ENCODE measurements at regions not wholly inside any gene's neighbourhood (a gene's known extent, or its start where the extent isn't known, plus 50 kb on each side); places are given as distances from the start of the nearest gene placed in this dataset. TPM values are rescaled to one million over a fixed set of nuclear protein-coding genes. Genes with fewer than 3 reads are reported as not detected.

GRCh38 chr9:784202-784601 lies 57.3 kb upstream of the DMRT1 start:
- TF ChIP-seq CTCF (IDR thresholded peaks at IDR 0.05; ENCODE audit: low read depth, low read length) = no peak
- Histone ChIP-seq H3K4me3 (ENCODE audit: low read depth, low read length) (no peak overlapping the region), H3K27me3 (ENCODE audit: control insufficient read depth, insufficient read depth, low read length) (no peaks in the 10 kb centered on the region), H3K27ac (ENCODE audit: low read depth, low read length) (no peak overlapping the region), H3K9me3 (ENCODE audit: control insufficient read depth, insufficient read depth, low read length) (no peaks in the 10 kb centered on the region)
- CTCF ChIA-PET = interaction anchor here (0.6 kb wide), 1 partner anchor 22 kb away, joined by 3 read pairs; no protein-coding TSS in a partner anchor
- no peak for DNase-seq (ENCODE audit: low read depth, low spot score)
- POLR2A ChIA-PET = no interaction called here

GRCh38 chr9:784916-785315 lies 56.6 kb upstream of the DMRT1 start:
- Histone ChIP-seq H3K4me3 (ENCODE audit: low read depth, low read length) (no peak overlapping the region), H3K27me3 (ENCODE audit: control insufficient read depth, insufficient read depth, low read length) (no peaks in the 10 kb centered on the region), H3K9me3 (ENCODE audit: control insufficient read depth, insufficient read depth, low read length) (no peaks in the 10 kb centered on the region), H3K27ac (ENCODE audit: low read depth, low read length) (no peak overlapping the region)
- ChIA-PET CTCF (no interaction called here), POLR2A (no interaction called here)
- no peak for TF ChIP-seq CTCF (IDR thresholded peaks at IDR 0.05; ENCODE audit: low read depth, low read length)
- no peak for DNase-seq (ENCODE audit: low read depth, low spot score)

GRCh38 chr9:785997-786396 lies 55.5 kb upstream of the DMRT1 start:
- Histone ChIP-seq H3K4me3 (ENCODE audit: low read depth, low read length) (no peak overlapping the region), H3K27me3 (ENCODE audit: control insufficient read depth, insufficient read depth, low read length) (no peaks in the 10 kb centered on the region), H3K9me3 (ENCODE audit: control insufficient read depth, insufficient read depth, low read length) (no peaks in the 10 kb centered on the region), H3K27ac (ENCODE audit: low read depth, low read length) (no peak overlapping the region)
- no peak for TF ChIP-seq CTCF (IDR thresholded peaks at IDR 0.05; ENCODE audit: low read depth, low read length)
- DNase-seq (ENCODE audit: low read depth, low spot score) = no peak
- ChIA-PET CTCF (no interaction called here), POLR2A (no interaction called here)

- DNase-seq (ENCODE audit: low read depth, low spot score) = no peak
- H3K27ac ChIP-seq (ENCODE audit: low read depth, low read length) = no peak overlapping the region
- POLR2A ChIA-PET = no interaction called here
- no peaks in the 10 kb centered on the region for H3K9me3 ChIP-seq (ENCODE audit: control insufficient read depth, insufficient read depth, low read length)
- H3K4me3 ChIP-seq (ENCODE audit: low read depth, low read length) = no peak overlapping the region
- H3K27me3 ChIP-seq (ENCODE audit: control insufficient read depth, insufficient read depth, low read length) = no peaks in the 10 kb centered on the region
- no peak for TF ChIP-seq CTCF (IDR thresholded peaks at IDR 0.05; ENCODE audit: low read depth, low read length)
- CTCF ChIA-PET = no interaction called here
Measured at GRCh38 chr9:786405-786804, 55.1 kb upstream of the DMRT1 start.

GRCh38 chr9:788777-789176 lies 52.7 kb upstream of the DMRT1 start:
- POLR2A ChIA-PET = no interaction called here
- Histone ChIP-seq H3K9me3 (ENCODE audit: control insufficient read depth, insufficient read depth, low read length) (no peaks in the 10 kb centered on the region), H3K27me3 (ENCODE audit: control insufficient read depth, insufficient read depth, low read length) (no peaks in the 10 kb centered on the region), H3K27ac (ENCODE audit: low read depth, low read length) (no peak overlapping the region), H3K4me3 (ENCODE audit: low read depth, low read length) (no peak overlapping the region)
- no peak for DNase-seq (ENCODE audit: low read depth, low spot score)
- no peak for TF ChIP-seq CTCF (IDR thresholded peaks at IDR 0.05; ENCODE audit: low read depth, low read length)
- CTCF ChIA-PET = interaction anchor here (1.1 kb wide), 1 partner anchor 12 kb away, joined by 4 read pairs; no protein-coding TSS in a partner anchor

Small RNA genes lying in the stretch of these regions (small RNA-seq; reads per million reads assigned to genes)
- gene AL392089.1 (ENCODE audit: insufficient read length, low read depth) = not detected
- not detected for gene RNU6-1327P (ENCODE audit: insufficient read length, low read depth)

Data from AG04450 (cell line).